CD4-positive, alpha-beta T cell (primary cell): ENCODE measurements at regions not wholly inside any gene's neighbourhood (a gene's known extent, or its start where the extent isn't known, plus 50 kb on each side); places are given as distances from the start of the nearest gene placed in this dataset.

ENCODE experiments used
- ATAC-seq: fragments of 200-7000 bp; cut with Tn5 transposase; one replicate; pipeline ENCODE4 v1.10.0; 2022; ENCODE audit warnings: mild to moderate bottlenecking; ENCODE audit not compliant: poor library complexity
- CTCF ChIA-PET: fragments of 350-600 bp; sonication (Branson Sonifier 250); formaldehyde crosslinking; loops from one replicate; lab custom pipeline; 2021; ENCODE audit warnings: antibody characterized with exemption, inconsistent platforms; lab: Charles Lee
- POLR2A ChIA-PET: fragments of 350-600 bp; sonication (Branson Sonifier 250); formaldehyde crosslinking; loops from one replicate; lab custom pipeline; 2021; ENCODE audit warnings: antibody characterized with exemption, inconsistent platforms; lab: Charles Lee
- DNase-seq, 14 experiments: peaks; one replicate each; pipeline ENCODE4 v3.0.0-alpha.2; 2013 to 2020; ENCODE audit warnings: mixed read lengths in 2 of 14
- H3K27ac ChIP-seq, 2 donors: one replicate each; pipeline versions ENCODE4 v1.5.1 to v1.7.0; 2013; ENCODE audit warnings: low read length in 2 of 2, low read depth in 1 of 2, mild to moderate bottlenecking in 1 of 2
- H3K27me3 ChIP-seq, 2 experiments: 1 replicate in 1 of 2; 2 replicates in 1 of 2; pipeline versions ENCODE4 v1.6.1 to v1.7.0; 2013; ENCODE audit warnings: low read length in 2 of 2, control low read depth in 1 of 2, mild to moderate bottlenecking in 1 of 2, moderate library complexity in 1 of 2; ENCODE audit not compliant: insufficient read depth in 2 of 2, control insufficient read depth in 1 of 2
- H3K36me3 ChIP-seq: one replicate; pipeline ENCODE4 v1.6.1; 2013; ENCODE audit warnings: low read length, control low read depth; ENCODE audit not compliant: insufficient read depth
- H3K4me1 ChIP-seq: one replicate; pipeline ENCODE4 v1.6.1; 2013; ENCODE audit warnings: low read length, control low read depth; ENCODE audit not compliant: insufficient read depth
- H3K4me3 ChIP-seq: one replicate; pipeline ENCODE4 v1.5.1; 2013; ENCODE audit warnings: mild to moderate bottlenecking, low read length, moderate library complexity
- H3K9me3 ChIP-seq, 2 experiments: 1 replicate in 1 of 2; 2 replicates in 1 of 2; pipeline versions ENCODE4 v1.6.1 to v1.7.0; 2013; ENCODE audit warnings: low read length in 2 of 2, mild to moderate bottlenecking in 2 of 2, control low read depth in 1 of 2, moderate library complexity in 1 of 2; ENCODE audit not compliant: control insufficient read depth in 1 of 2, insufficient read depth in 1 of 2
- H3K27ac Mint-ChIP-seq: one replicate; pipeline ENCODE4 v1.8.0; 2020; ENCODE audit warnings: mixed read lengths
- H3K27me3 Mint-ChIP-seq: one replicate; pipeline ENCODE4 v1.8.0; 2021; ENCODE audit warnings: mixed read lengths
- H3K36me3 Mint-ChIP-seq: one replicate; pipeline ENCODE4 v1.8.0; 2021; ENCODE audit warnings: low read depth, mixed read lengths
- H3K4me1 Mint-ChIP-seq: one replicate; pipeline ENCODE4 v1.8.0; 2021; ENCODE audit warnings: low read depth, mixed read lengths
- H3K4me3 Mint-ChIP-seq: one replicate; pipeline ENCODE4 v1.8.0; 2020; ENCODE audit warnings: mild to moderate bottlenecking, mixed read lengths
- H3K9me3 Mint-ChIP-seq: one replicate; pipeline ENCODE4 v1.8.0; 2020; ENCODE audit warnings: mixed read lengths
- CTCF ChIP-seq: fragments of 200-600 bp; IDR thresholded peaks from one replicate; pipeline ENCODE4 v1.8.0; 2022; ENCODE audit warnings: antibody characterized with exemption, mild to moderate bottlenecking
- intact Hi-C, 2 experiments: fragments of 100-400 bp; cut with DNase I in 1 of 2; cut with micrococcal nuclease in 1 of 2; formaldehyde crosslinking; loops; one replicate each; pipeline versions ENCODE4 v1.15.1 to v1.9.0; 2023 to 2025; cut with DNase I, micrococcal nuclease

GRCh38 chr14:89646971-89647370, 229.9 kb upstream of the FOXN3 start:
- intact Hi-C loops, result no loop called here
- H3K27me3 Mint-ChIP-seq, result no peaks in the 10 kb centered on the region

DNA sequence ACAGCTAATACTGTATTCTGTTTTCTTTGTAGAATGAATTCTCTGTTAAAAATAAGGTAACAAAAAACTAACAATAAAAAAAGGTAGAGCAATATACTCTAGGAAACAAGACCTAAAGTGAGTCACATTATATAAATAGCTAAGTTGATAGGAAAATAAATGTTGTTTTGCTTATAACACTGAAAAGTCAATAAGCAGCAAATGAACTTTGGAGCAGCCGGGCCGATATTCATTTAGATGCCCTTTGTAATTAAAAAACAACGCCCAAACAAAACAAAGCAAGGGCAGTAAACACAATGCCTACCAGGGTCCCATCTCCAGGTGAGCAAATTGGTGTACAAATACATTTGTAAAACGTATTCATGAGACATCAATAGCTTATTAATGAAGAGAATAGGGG, 227.6 kb upstream of the FOXN3 start:
- peaks cover 40% of the 10 kb centered on the region for H3K4me1 Mint-ChIP-seq
- H3K27ac Mint-ChIP-seq, result peak overlapping the region; percentile 12
- intact Hi-C loops, result no loop called here
- Histone ChIP-seq H3K4me1 (peaks cover 8% of the 10 kb centered on the region), H3K36me3 (no peaks in the 10 kb centered on the region), H3K27me3 (no peaks in the 10 kb centered on the region), H3K4me3 (no peak overlapping the region), H3K9me3 (no peaks in the 10 kb centered on the region), H3K27ac (no peak overlapping the region)
- no peak for TF ChIP-seq CTCF
- DNase-seq, result no peak
- ChIA-PET CTCF (no interaction called here), POLR2A (interaction anchor here (1.1 to 1.9 kb wide), 3 partner anchors 25 to 76 kb away, joined by 3 to 5 read pairs (median 3); no protein-coding TSS in a partner anchor)
- H3K36me3 Mint-ChIP-seq, result peaks cover 4% of the 10 kb centered on the region
- no peak for ATAC-seq
- no peak overlapping the region for H3K4me3 Mint-ChIP-seq
- no peaks in the 10 kb centered on the region for H3K9me3 Mint-ChIP-seq
- H3K27me3 Mint-ChIP-seq, result no peaks in the 10 kb centered on the region

More at GRCh38 chr14:89646971-89647370, 229.9 kb upstream of the FOXN3 start:
- H3K4me1 Mint-ChIP-seq, result peaks cover 18% of the 10 kb centered on the region
- no peak overlapping the region for H3K4me3 ChIP-seq
- ChIA-PET POLR2A (interaction anchor here (0.7 kb wide), 1 partner anchor 466 kb away, joined by 3 read pairs; no protein-coding TSS in a partner anchor), CTCF (no interaction called here)
- H3K36me3 Mint-ChIP-seq, result no peaks in the 10 kb centered on the region
- no peak for TF ChIP-seq CTCF
- H3K36me3 ChIP-seq, result no peaks in the 10 kb centered on the region
- peaks cover 1% of the 10 kb centered on the region for H3K4me1 ChIP-seq
- ATAC-seq (no peak), DNase-seq (no peak)
- no peak overlapping the region for H3K27ac Mint-ChIP-seq
- H3K9me3 ChIP-seq, result no peaks in the 10 kb centered on the region
- H3K27me3 ChIP-seq, result no peaks in the 10 kb centered on the region
- H3K9me3 Mint-ChIP-seq, result no peaks in the 10 kb centered on the region
- no peak overlapping the region for H3K27ac ChIP-seq
- H3K4me3 Mint-ChIP-seq, result no peak overlapping the region

DNA sequence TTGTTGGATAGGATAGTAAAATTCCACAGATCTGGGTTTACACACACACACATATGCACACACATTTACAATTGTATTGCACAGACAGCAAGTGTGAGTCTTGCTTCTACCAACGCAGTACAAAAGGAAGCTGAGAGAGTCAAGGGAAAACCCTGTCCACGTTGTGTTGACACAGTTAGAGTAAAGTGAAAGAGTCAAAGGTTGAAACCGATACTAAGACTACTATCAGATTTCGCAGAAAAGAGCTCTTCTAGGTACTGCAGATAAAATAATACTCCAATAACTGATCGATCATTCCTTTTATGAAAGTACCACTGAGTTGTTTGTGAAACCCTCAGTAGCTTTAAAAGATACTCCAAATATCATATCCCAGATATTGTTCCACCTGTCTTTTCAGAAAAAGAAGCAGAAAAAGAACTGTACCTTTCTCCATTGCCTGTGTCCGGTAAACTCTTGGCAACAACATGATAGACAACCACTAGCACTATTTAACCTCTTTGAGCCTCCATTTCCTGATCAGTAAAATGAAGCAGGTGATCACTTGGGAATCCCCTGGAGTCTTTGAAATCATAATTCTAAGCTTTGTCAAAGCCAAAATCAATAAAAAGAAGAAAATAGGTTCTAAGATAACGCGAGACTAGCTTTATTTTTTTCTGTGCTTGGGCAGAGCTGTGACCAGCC, 224.6 kb upstream of the FOXN3 start:
- ChIA-PET POLR2A (interaction anchor here (0.6 to 2.8 kb wide), 17 partner anchors 11 to 131 kb away, joined by 3 to 32 read pairs (median 4); no protein-coding TSS in a partner anchor), CTCF (interaction anchor here (1.1 to 1.7 kb wide), 7 partner anchors 11 to 126 kb away, joined by 3 to 6 read pairs (median 4); no protein-coding TSS in a partner anchor)
- no peak for TF ChIP-seq CTCF
- H3K27ac Mint-ChIP-seq, result peak overlapping the region; percentile 94
- Histone ChIP-seq H3K36me3 (no peaks in the 10 kb centered on the region), H3K27ac (peak overlapping the region; percentile 25 to 80), H3K4me3 (peak overlapping the region; percentile 24), H3K9me3 (no peaks in the 10 kb centered on the region), H3K4me1 (peaks cover 13% of the 10 kb centered on the region), H3K27me3 (no peaks in the 10 kb centered on the region)
- H3K36me3 Mint-ChIP-seq, result peaks cover 4% of the 10 kb centered on the region
- peak; percentile 83 for ATAC-seq
- peak overlapping the region; percentile 72 for H3K4me3 Mint-ChIP-seq
- intact Hi-C loops, result loop anchor here in 1 of 2 experiments (2.0 kb wide), 1 partner anchor 21 kb away; no protein-coding TSS in a partner anchor
- H3K4me1 Mint-ChIP-seq, result peaks cover 59% of the 10 kb centered on the region
- peak in 4 of 14 experiments; percentile 27 to 73 (median 70) for DNase-seq
- no peaks in the 10 kb centered on the region for H3K9me3 Mint-ChIP-seq
- no peaks in the 10 kb centered on the region for H3K27me3 Mint-ChIP-seq
